CD4-positive, alpha-beta T cell treated with Interleukin-2 at 100 ng/mL for 4 hours (primary cell): ENCODE measurements at regions not wholly inside any gene's neighbourhood (a gene's known extent, or its start where the extent isn't known, plus 50 kb on each side); places are given as distances from the start of the nearest gene placed in this dataset.
A peak's percentile ranks its signal among the peaks of the same experiment; 100 is the strongest.
"Not testable (repeated sequence)": the region's sequence is repeated elsewhere in the genome, so short reads cannot be mapped to it uniquely, and the experiment has no call there.

Experiments used
- DNase-seq: peaks from one replicate; pipeline ENCODE4 v3.0.0-alpha.2; 2020; ENCODE audit warnings: low spot score

DNA sequence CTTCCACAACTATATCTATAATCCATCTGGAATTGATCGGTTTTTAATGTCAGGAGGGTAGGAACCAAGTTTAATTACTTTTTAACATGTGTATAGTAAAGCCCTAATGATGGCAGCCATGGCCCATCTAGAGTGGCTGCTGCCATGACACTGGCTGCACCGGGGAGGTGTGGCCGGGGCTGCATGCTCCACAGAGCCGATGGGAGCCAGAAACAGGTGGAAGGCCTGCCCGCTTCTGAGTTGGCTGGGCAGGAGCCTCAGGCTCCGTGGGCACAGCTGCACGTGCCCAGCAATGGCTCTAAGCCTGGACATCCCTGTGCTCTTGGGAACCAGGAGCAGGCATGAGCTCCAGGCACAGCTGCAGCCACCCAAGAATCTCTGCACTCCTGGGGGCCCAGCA, 73.0 kb downstream of the GBP6 start:
- no peak for DNase-seq

DNA sequence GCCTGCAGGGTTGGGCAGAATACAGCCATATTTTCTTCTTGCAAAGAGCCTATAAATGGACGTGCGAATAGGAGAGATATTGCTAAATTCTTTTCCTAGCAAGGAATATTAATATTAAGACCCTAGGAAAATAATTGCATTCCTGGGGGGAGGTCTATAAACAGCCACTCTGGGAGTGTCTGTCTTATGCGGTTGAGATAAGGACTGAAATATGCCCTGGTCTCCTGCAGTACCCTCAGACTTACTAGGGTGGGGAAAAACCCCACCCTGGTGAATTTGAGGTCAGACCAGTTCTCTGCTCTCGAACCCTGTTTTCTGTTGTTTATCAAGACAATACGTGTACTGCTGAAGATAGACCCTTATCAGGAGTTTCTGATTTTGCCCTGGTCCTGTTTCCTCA, 74.4 kb downstream of the GBP6 start:
- not testable (repeated sequence) for DNase-seq

DNA sequence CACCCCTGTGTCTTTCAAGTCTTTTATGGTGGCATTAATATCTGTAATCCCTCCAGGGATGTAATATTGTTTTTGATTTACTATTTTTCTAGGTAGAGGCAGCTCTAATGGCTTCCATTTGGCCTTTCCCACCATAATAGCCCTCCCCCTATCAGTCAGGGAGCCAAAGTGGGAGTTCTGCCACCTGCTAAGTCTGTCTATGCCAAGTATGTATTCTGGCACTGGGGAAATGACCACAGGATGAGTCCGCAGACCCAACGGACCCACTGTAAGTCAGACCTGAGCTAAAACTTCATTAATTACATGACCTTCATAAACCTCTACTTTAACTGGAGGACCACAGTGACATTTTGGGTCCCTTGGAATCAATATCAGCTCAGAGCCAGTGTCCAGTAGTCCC, 77.1 kb downstream of the GBP6 start:
- no peak for DNase-seq

DNA sequence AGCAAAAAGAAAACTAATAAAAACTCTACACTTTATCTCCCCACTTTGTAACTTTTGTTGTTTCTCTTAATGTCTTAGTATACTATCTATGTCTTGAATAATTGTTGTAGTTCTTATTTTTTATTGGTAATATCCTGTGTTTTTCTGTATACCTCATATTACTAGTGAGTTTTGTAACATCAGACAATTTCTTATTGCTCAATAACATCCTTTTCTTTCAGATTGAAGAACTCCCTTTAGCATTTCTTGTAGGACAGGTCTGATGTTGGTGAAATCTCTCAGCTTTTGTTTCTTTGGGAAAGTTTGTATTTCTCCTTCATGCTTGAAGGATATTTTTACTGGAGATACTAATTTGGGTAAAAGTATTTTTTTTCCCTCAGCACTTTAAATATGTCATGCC, 79.8 kb upstream of the LRRC8B start:
- DNase-seq: no peak

DNA sequence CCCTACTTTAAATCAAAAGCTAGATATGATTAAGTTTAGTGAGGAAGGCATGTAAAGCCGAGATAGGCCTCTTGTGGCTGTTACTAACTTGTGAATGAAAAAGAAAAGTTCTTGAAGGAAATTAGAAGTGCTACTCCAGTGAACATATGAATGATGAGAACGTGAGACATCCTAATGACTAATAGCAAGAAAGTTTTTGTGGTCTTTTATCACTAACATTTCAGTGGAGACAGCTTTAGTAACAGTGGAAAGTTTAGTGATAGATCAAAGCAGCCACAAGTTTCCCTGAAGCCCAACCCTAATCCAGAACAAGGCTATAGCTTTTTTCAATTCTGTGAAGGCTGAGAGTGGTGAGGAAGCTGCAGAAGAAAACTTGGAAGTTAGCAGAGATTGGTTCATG, 73.6 kb upstream of the LRRC8B start:
- DNase-seq: peak; percentile 47

DNA sequence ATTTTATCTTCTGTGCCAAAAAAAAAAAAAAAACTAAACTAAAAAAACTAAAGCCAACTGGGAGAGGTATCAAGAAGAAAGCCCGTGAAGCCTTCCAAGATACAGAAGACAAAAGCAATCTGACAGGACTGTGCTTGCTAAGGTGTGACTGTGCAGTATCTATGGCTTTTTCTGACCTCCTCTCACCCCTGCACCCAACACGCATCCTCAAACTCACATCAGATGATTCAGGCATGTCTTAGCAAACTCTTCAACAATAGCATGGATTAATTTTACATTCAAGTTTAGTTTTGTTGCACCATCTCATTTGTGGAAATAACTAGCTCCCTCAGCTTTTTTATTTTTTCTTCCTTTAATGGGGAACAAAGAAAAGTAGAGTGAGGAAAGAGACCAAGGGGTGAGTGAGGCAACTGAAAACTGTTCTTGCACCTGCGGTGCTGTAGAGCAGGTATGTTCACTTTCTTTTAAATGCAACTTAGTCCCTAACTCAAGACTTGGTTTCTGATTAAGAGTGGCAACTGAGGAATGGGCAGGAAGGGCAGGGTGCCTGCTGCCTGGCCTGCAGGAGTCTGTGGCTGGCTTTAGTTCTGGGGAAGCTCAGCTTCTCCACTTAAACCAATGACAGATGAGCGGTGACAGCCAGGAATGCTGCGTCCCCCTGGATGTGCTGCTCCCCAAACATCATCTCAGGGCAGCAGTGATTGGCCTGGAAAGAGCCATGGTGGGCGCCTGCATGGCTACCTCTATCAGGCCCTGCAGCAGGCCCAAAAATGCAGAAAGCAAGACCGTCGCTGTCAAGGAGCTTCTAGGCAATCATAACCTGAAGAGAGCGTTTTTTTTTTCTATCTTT, 71.3 kb upstream of the LRRC8B start:
- no peak for DNase-seq

DNA sequence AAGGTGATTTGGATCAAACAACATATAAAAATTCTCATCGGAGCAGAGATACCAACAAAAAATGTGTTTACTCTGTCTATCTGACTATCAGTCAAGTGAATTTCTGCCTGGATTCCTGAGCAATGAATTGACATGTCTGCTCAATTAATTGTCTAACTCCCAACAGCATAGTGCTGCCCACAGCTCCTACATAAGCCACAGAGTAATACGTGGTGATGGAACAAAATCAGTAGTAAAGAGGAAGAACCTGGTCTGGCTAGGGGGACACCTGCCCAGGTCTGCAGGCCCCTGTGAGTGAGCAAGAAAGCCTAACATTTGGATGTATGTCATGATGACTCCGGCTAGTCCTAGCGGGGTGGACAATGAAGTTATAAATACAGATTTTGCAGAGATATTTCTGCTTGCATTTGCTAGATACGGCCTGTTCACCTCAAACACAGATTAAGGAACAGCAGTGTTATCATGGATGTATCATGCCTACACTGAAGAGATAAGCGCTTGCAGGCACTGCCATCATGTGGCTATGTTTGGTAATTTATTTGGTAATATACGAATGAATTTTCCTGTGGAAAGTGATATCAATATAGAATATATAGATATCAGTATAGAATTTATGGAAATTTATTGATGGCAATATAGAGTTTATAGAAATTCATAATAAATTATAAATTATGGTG, 69.6 kb upstream of the LRRC8B start:
- DNase-seq: peak; percentile 76

DNA sequence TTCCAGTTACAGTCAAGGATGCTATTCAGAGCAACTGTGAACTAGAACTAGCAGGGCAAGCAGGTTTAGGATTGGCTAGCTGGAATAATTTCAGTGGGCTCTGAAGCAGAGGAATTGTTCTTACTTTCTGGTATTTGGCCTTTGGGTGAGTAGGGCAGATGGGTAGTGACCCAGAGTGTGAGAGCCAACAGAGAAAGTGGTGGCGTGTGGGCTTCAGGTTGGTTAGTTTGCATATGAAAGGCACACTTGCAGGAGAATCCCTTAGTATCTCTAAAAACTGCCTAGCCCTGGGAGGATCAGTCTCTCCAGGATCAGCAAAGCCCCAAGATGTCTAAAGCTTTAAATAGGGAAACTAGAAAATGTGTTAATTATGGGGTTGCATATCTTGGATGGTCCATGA, 67.6 kb upstream of the LRRC8B start:
- no peak for DNase-seq

DNA sequence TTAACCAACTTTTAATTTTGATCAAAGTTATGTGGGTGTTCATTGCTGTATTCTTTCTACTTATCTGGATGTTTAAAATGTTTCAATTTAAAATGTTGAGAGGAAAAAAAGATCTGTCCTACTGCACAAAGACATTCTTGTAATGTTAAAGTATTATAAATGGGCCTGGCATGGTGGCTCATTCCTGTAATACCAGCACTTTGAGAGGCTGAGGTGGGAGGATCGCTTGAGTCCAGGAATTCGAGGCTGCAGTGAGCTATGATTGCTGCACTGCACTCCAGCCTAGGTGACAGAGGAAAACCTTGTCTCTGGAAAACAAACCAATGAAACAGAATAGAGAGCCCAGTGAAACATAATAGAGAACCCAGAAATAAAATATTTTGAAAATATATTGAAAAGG, 65.5 kb upstream of the LRRC8B start:
- DNase-seq: no peak

DNA sequence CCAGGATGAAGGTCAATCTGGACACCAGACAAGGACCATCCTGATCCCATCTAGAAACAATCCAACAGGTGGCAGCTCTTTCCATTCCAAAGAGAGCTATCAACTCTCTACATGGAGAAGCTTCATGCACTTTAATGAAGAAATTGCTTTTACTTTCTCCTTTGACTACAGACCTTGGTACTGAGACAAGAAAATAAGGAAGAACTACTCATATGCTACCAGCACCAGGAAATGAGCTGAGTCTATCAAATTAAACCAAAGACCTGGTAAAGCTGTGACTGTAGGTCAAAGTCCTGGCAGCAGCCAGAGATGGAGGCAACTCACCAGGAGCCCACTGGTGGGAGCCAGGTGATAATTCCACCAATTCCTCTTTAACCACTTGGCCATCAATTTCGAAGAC, 64.3 kb upstream of the LRRC8B start:
- DNase-seq: no peak

DNA sequence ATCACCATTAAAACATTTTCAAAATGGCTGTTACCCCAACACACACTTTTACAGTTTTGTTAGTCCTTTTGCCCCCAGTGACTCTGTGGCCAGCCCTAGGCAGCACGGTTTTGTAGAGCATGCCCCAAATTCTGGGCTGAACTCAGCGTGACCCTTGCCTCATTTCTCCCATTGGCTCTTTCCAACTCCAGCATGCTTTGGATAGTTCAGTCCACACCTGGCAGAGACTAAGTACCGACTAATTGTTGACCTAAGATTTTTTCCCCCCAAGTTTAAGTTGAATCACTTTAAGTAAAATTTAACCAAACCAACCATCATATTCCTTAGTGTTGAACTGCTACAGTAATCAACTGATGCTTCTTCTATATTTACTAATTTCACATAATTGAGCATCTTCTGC, 62.4 kb upstream of the LRRC8B start:
- no peak for DNase-seq

DNA sequence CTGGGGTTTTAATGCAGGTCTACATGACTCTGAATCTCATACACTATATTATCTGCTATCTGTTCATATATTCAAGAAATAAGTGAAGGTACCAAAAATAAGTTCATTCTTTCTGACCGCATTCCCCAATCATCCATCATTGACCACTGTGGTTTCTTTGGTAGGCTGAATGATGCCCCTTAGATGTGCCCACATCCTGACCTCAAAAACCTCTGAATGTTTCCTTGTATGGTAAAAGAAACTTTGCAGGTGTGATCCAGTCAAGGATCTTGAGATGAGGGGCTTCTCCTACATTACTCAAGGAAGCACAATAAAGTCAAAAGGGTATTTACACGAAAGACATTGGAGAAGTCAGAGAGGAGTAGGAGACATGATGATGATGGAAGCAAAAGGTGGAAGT, 60.6 kb upstream of the LRRC8B start:
- DNase-seq: peak; percentile 16

DNA sequence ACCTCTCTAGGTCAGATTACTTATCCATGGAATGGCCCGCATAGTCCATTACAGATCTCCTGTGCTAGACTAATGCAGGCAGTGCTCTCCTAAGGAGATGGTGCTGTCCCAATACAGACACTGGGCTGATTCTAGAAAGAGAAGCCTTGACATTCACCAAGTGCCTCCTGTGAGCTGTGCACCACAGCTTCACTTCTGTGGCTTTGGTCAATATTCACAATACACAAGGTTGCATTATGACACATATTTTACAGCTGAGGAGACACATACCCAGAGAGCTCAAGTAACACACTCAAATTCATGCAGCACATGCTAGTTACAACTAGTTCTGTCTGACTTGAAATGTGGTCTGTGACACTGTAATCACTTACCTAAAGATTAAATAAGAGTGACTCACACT, 59.4 kb upstream of the LRRC8B start:
- peak; percentile 12 for DNase-seq

DNA sequence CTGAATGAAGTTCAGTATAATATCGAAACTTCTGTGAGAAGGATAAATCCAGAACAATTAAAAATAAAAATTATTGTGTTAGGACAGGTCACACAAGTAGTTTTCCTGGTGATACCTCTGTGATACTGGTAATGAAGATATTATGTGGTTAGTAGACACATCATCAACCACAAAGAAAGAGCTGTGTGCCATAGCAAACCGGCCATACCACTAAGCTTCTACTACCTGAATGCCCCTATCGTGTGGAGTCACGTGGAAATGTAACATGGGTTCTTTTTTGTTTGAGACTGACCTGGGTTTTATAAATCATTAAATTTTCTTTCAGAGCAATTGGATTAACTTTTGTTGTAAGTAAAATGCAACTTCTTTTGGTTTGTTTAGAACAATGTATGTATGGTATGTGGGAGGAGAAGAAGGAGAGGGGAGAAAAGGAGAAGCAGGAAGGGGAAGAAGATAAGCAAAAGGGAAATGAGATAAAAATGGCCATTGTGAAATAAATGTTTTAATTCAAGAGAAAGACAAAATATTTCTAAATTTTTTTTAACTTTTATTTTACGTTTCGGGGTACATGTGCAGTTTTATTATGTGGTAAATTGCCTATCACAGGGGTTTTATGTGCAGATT, 58.2 kb upstream of the LRRC8B start:
- DNase-seq: no peak

DNA sequence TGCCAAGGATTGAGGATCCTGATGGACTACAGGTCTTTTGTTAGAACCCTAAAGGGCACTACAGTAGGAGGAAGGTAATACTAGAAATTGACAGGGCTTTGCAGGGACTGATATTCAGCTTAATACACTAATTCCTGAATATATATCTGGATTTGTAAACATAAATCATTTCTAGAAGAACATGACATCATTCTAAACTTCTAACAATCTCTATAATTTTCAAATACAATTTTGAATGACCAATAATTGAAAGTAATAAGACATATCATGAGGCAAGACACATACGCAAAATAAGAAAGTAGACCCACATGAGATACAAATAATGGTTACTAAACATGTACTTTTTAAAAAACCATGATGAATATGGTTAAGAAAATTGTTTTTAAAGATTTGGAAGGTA, 52.4 kb upstream of the LRRC8B start:
- DNase-seq: no peak

DNA sequence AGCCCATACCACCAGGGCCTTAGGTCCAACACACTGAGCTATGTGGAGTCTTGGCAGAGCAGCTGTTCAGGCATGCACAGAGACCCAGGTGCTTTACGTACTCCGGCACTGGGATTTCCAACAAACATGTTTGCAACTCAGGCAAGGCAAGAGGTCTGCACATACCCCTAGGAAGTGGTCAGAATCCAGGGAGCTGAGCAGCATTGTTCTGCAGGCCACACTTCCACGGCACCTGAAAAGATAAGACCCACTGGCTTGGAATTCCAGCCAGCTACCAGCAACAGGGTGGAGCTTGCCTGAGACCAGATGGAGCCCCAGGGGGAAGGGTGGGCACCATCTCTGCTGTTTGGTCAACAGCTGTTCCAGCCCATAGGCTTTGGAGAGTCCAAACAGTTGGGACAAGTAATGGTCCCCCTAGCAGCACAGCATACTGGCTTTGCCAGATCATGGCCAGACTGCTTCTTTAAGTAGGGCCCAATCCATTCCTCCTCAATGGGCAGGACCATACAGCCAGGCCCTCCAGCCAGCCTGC, 51.7 kb upstream of the LRRC8B start:
- DNase-seq: no peak
